Stimulated activated naive CD8-positive, alpha-beta T cell treated with anti-CD3 and anti-CD28 coated beads, Interleukin-15, Interleukin-2, amounts not matched to agents 100 ng/mL and 50 ng/mL, for 24 hours (primary cell): ENCODE measurements at regions not wholly inside any gene's neighbourhood (a gene's known extent, or its start where the extent isn't known, plus 50 kb on each side); places are given as distances from the start of the nearest gene placed in this dataset.

ENCODE experiments used
- H3K27ac Mint-ChIP-seq: one replicate; pipeline ENCODE4 v1.8.0; 2021; ENCODE audit warnings: mild to moderate bottlenecking, mixed read lengths
- H3K27me3 Mint-ChIP-seq: one replicate; pipeline ENCODE4 v1.8.0; 2021; ENCODE audit warnings: mixed read lengths
- H3K36me3 Mint-ChIP-seq: one replicate; pipeline ENCODE4 v1.8.0; 2021; ENCODE audit warnings: low read depth, mixed read lengths
- H3K4me1 Mint-ChIP-seq: one replicate; pipeline ENCODE4 v1.8.0; 2021; ENCODE audit warnings: low read depth, mixed read lengths
- H3K4me3 Mint-ChIP-seq: one replicate; pipeline ENCODE4 v1.8.0; 2021; ENCODE audit warnings: mild to moderate bottlenecking, mixed read lengths
- H3K9me3 Mint-ChIP-seq: one replicate; pipeline ENCODE4 v1.8.0; 2021; ENCODE audit warnings: mixed read lengths

GRCh38 chr7:46391231-46392201 lies 470.4 kb upstream of the IGFBP3 start:
- Mint-ChIP-seq H3K4me3 (no peak overlapping the region), H3K4me1 (no peaks in the 10 kb centered on the region), H3K9me3 (peaks cover 8% of the 10 kb centered on the region), H3K36me3 (no peaks in the 10 kb centered on the region), H3K27ac (no peak overlapping the region), H3K27me3 (no peaks in the 10 kb centered on the region)

GRCh38 chr7:46390042-46390441 lies 469.0 kb upstream of the IGFBP3 start:
- Mint-ChIP-seq H3K27me3 (no peaks in the 10 kb centered on the region), H3K4me1 (no peaks in the 10 kb centered on the region), H3K4me3 (no peak overlapping the region), H3K27ac (no peak overlapping the region), H3K9me3 (peaks cover 8% of the 10 kb centered on the region), H3K36me3 (no peaks in the 10 kb centered on the region)

- Mint-ChIP-seq H3K27me3 (no peaks in the 10 kb centered on the region), H3K36me3 (no peaks in the 10 kb centered on the region), H3K4me3 (no peak overlapping the region), H3K27ac (no peak overlapping the region), H3K9me3 (peaks cover 8% of the 10 kb centered on the region), H3K4me1 (no peaks in the 10 kb centered on the region)
Measured at GRCh38 chr7:46389146-46389545, 468.1 kb upstream of the IGFBP3 start.

- Mint-ChIP-seq H3K9me3 (peaks cover 8% of the 10 kb centered on the region), H3K4me3 (no peak overlapping the region), H3K27me3 (no peaks in the 10 kb centered on the region), H3K4me1 (no peaks in the 10 kb centered on the region), H3K36me3 (no peaks in the 10 kb centered on the region), H3K27ac (no peak overlapping the region)
Measured at GRCh38 chr7:46387646-46388045, 466.6 kb upstream of the IGFBP3 start.

GRCh38 chr7:46386428-46387399 lies 465.6 kb upstream of the IGFBP3 start:
- peaks cover 8% of the 10 kb centered on the region for H3K9me3 Mint-ChIP-seq
- H3K4me1 Mint-ChIP-seq, result no peaks in the 10 kb centered on the region
- H3K27me3 Mint-ChIP-seq, result no peaks in the 10 kb centered on the region
- H3K36me3 Mint-ChIP-seq, result no peaks in the 10 kb centered on the region
- H3K27ac Mint-ChIP-seq, result no peak overlapping the region
- no peak overlapping the region for H3K4me3 Mint-ChIP-seq

GRCh38 chr7:46385662-46386309 lies 464.7 kb upstream of the IGFBP3 start:
- no peak overlapping the region for H3K4me3 Mint-ChIP-seq
- no peak overlapping the region for H3K27ac Mint-ChIP-seq
- H3K4me1 Mint-ChIP-seq, result no peaks in the 10 kb centered on the region
- no peaks in the 10 kb centered on the region for H3K27me3 Mint-ChIP-seq
- no peaks in the 10 kb centered on the region for H3K36me3 Mint-ChIP-seq
- peaks cover 8% of the 10 kb centered on the region for H3K9me3 Mint-ChIP-seq

GRCh38 chr7:46383605-46384004 lies 462.5 kb upstream of the IGFBP3 start:
- H3K27me3 Mint-ChIP-seq, result no peaks in the 10 kb centered on the region
- no peak overlapping the region for H3K4me3 Mint-ChIP-seq
- H3K4me1 Mint-ChIP-seq, result no peaks in the 10 kb centered on the region
- no peak overlapping the region for H3K27ac Mint-ChIP-seq
- H3K9me3 Mint-ChIP-seq, result peaks cover 4% of the 10 kb centered on the region
- H3K36me3 Mint-ChIP-seq, result no peaks in the 10 kb centered on the region

- Mint-ChIP-seq H3K27me3 (no peaks in the 10 kb centered on the region), H3K27ac (no peak overlapping the region), H3K4me3 (no peak overlapping the region), H3K36me3 (no peaks in the 10 kb centered on the region), H3K9me3 (no peaks in the 10 kb centered on the region), H3K4me1 (no peaks in the 10 kb centered on the region)
Measured at GRCh38 chr7:46369933-46370654, 449.0 kb upstream of the IGFBP3 start.

GRCh38 chr7:46368871-46369270 lies 447.8 kb upstream of the IGFBP3 start:
- H3K9me3 Mint-ChIP-seq, result no peaks in the 10 kb centered on the region
- H3K4me3 Mint-ChIP-seq, result no peak overlapping the region
- no peak overlapping the region for H3K27ac Mint-ChIP-seq
- H3K36me3 Mint-ChIP-seq, result no peaks in the 10 kb centered on the region
- no peaks in the 10 kb centered on the region for H3K4me1 Mint-ChIP-seq
- H3K27me3 Mint-ChIP-seq, result no peaks in the 10 kb centered on the region

- Mint-ChIP-seq H3K36me3 (no peaks in the 10 kb centered on the region), H3K4me1 (no peaks in the 10 kb centered on the region), H3K4me3 (no peak overlapping the region), H3K27ac (no peak overlapping the region), H3K27me3 (no peaks in the 10 kb centered on the region), H3K9me3 (no peaks in the 10 kb centered on the region)
Measured at GRCh38 chr7:46366526-46366925, 445.5 kb upstream of the IGFBP3 start.

- Mint-ChIP-seq H3K4me3 (no peak overlapping the region), H3K27ac (no peak overlapping the region), H3K4me1 (no peaks in the 10 kb centered on the region), H3K9me3 (no peaks in the 10 kb centered on the region), H3K36me3 (no peaks in the 10 kb centered on the region), H3K27me3 (no peaks in the 10 kb centered on the region)
Measured at GRCh38 chr7:46363688-46364087, 442.6 kb upstream of the IGFBP3 start.

- Mint-ChIP-seq H3K4me1 (no peaks in the 10 kb centered on the region), H3K9me3 (no peaks in the 10 kb centered on the region), H3K27me3 (no peaks in the 10 kb centered on the region), H3K4me3 (no peak overlapping the region), H3K27ac (no peak overlapping the region), H3K36me3 (no peaks in the 10 kb centered on the region)
Measured at GRCh38 chr7:46360811-46361210, 439.7 kb upstream of the IGFBP3 start.

- Mint-ChIP-seq H3K27ac (no peak overlapping the region), H3K27me3 (no peaks in the 10 kb centered on the region), H3K9me3 (no peaks in the 10 kb centered on the region), H3K36me3 (no peaks in the 10 kb centered on the region), H3K4me1 (no peaks in the 10 kb centered on the region), H3K4me3 (no peak overlapping the region)
Measured at GRCh38 chr7:46360296-46360695, 439.2 kb upstream of the IGFBP3 start.

- no peaks in the 10 kb centered on the region for H3K27me3 Mint-ChIP-seq
- no peaks in the 10 kb centered on the region for H3K9me3 Mint-ChIP-seq
- no peaks in the 10 kb centered on the region for H3K4me1 Mint-ChIP-seq
- H3K27ac Mint-ChIP-seq, result no peak overlapping the region
- H3K36me3 Mint-ChIP-seq, result no peaks in the 10 kb centered on the region
- H3K4me3 Mint-ChIP-seq, result no peak overlapping the region
Measured at GRCh38 chr7:46357851-46358250, 436.8 kb upstream of the IGFBP3 start.
